ENCODE measurements at regions not wholly inside any gene's neighbourhood (a gene's known extent, or its start where the extent isn't known, plus 50 kb on each side); places are given as distances from the start of the nearest gene placed in this dataset.

DNA sequence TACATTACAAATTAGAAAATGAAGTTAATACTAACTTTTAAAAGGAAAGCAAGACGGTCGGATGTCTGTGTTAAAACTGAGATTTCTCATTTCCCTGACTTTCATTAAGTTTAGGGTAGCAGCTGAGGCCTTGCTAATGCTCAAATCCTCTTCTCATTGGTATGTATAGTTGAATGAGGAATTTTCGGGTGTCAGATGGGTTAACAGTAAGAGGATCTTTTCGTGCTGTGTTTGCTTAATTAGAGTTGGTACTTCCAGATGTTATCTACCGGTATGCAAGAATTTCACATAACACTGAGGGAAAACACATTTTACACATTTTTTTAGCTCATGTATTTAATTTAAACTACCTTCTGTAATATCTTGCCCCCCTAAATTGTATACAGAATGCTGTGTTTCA lies 168.2 kb upstream of the CTNND2 start (continued):
- no peak for TF ChIP-seq ZBTB11 (tag by site-specific recombination; conservative IDR thresholded peaks at IDR 0.05; ENCODE audit: low read depth)
- TF ChIP-seq ZNF335 (tag by site-specific recombination; conservative IDR thresholded peaks at IDR 0.05) = no peak
- TF ChIP-seq ZNF391 (tag by site-specific recombination; IDR thresholded peaks at IDR 0.05; ENCODE audit: borderline replicate concordance, low read depth) = no peak
- no peak for TF ChIP-seq ZNF366 (tag by site-specific recombination; conservative IDR thresholded peaks at IDR 0.05)

DNA sequence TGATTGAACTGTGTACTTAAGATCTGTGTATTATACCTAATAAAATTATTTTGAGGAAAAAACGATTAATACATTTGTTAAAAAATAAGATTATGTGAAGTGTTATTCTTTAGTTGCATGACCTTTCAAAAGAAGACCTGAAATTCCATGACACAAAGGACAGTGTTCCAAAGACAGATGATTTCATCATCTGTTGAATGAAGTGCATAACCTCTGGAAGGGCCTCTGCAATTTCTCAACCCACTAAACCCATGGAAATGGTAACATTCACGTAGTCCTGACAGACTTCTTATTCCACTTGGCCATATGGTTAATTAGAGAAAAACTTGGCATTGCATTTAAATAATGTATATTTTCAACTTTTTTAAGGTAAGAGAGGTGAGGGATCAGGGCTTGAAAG lies 167.2 kb upstream of the CTNND2 start:
- Histone ChIP-seq H3K27ac (ENCODE audit: extremely low read depth, low read depth, low read length) (no peak overlapping the region), H3K36me3 (ENCODE audit: control insufficient read depth in 2 of 2, insufficient read depth in 1 of 2, low read length in 2 of 2) (no peaks in the 10 kb centered on the region), H3K9me3 (ENCODE audit: control insufficient read depth, insufficient read depth, low read depth, low read length) (no peaks in the 10 kb centered on the region), H3K4me1 (ENCODE audit: control insufficient read depth, insufficient read depth, low read length) (no peaks in the 10 kb centered on the region), H3K4me3 (ENCODE audit: low read depth, low read length) (no peak overlapping the region)
- TF ChIP-seq ZNF169 (tag by site-specific recombination; IDR thresholded peaks at IDR 0.05) (no peak), ZNF221 (tag by site-specific recombination; IDR thresholded peaks at IDR 0.05; ENCODE audit: borderline replicate concordance) (no peak), ZNF146 (tag by site-specific recombination; IDR thresholded peaks at IDR 0.05) (no peak)
- CTCF ChIA-PET = no interaction called here
- POLR2A ChIA-PET = no interaction called here

DNA sequence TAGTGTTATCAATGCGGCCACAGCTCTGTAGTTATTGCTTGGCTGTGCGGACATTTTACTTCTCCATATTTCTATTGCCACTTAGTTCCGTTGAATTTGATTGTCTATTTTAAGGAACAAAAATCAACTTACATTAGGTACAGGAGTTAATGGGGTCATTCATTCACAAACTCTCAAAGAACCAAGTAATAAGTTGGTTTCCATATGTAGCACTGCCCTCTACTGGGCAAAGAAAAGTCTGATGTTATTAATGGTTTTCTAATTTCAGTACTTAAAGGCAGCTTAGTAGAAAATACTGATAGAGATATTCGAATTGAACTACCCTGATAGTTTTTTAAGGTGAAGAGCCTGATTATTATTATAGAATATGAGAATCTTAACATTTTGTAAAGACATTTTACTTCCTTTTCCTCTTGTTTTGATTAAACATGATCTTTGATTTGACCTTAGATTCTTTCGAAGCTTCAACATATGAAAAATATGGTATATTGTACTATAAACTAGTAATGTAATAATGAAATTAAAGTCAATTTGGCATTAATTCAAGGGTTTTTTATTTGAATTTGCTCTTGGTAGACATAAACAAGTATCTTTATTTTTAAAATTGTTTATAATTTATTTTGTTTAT lies 119.5 kb upstream of the CTNND2 start:
- ChIA-PET POLR2A (no interaction called here), CTCF (interaction anchor here (0.6 to 1.9 kb wide), 17 partner anchors 9 to 1238 kb away, joined by 3 to 11 read pairs (median 3); no protein-coding TSS in a partner anchor)
- no peak overlapping the region for H3K4me3 ChIP-seq (ENCODE audit: low read depth, low read length)
- H3K9me3 ChIP-seq (ENCODE audit: control insufficient read depth, insufficient read depth, low read depth, low read length) = no peaks in the 10 kb centered on the region
- no peaks in the 10 kb centered on the region for H3K36me3 ChIP-seq (ENCODE audit: control insufficient read depth in 2 of 2, insufficient read depth in 1 of 2, low read length in 2 of 2)
- TF ChIP-seq ZNF654 (tag by site-specific recombination; IDR thresholded peaks at IDR 0.05; ENCODE audit: low read depth) (peak; percentile 75), ZNF623 (tag by site-specific recombination; IDR thresholded peaks at IDR 0.05) (no peak), ZNF692 (tag by site-specific recombination; IDR thresholded peaks at IDR 0.05) (no peak), OVOL3 (tag by site-specific recombination; IDR thresholded peaks at IDR 0.05) (no peak), ZNF366 (tag by site-specific recombination; conservative IDR thresholded peaks at IDR 0.05) (no peak)
- H3K27ac ChIP-seq (ENCODE audit: extremely low read depth, low read depth, low read length) = no peak overlapping the region
- H3K4me1 ChIP-seq (ENCODE audit: control insufficient read depth, insufficient read depth, low read length) = no peaks in the 10 kb centered on the region

DNA sequence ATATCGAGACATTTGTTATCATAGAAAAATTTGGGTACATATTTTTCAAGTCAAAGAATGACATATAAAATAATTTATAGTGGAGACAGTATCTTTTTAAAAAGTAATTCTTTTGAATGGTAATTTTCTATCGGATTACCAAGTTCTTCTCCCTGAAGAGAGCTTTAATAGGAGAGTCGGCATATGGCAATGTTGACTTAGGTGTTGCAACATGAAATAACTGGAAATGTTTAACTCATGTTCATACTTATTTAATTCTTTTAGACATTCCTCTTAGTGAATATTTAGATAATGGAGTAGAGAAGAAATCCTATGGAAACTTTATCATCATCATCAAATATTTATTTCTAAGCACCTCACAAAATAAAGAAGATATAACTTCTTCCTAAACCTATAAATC lies 118.2 kb upstream of the CTNND2 start:
- Histone ChIP-seq H3K4me3 (ENCODE audit: low read depth, low read length) (no peak overlapping the region), H3K9me3 (ENCODE audit: control insufficient read depth, insufficient read depth, low read depth, low read length) (no peaks in the 10 kb centered on the region), H3K4me1 (ENCODE audit: control insufficient read depth, insufficient read depth, low read length) (no peaks in the 10 kb centered on the region), H3K36me3 (ENCODE audit: control insufficient read depth in 2 of 2, insufficient read depth in 1 of 2, low read length in 2 of 2) (no peaks in the 10 kb centered on the region), H3K27ac (ENCODE audit: extremely low read depth, low read depth, low read length) (no peak overlapping the region)
- ChIA-PET CTCF (interaction anchor here (1.5 to 1.8 kb wide), 2 partner anchors 9 to 29 kb away, joined by 3 to 11 read pairs; no protein-coding TSS in a partner anchor), POLR2A (no interaction called here)
- no peak for TF ChIP-seq ZNF394 (tag by site-specific recombination; IDR thresholded peaks at IDR 0.05; ENCODE audit: borderline replicate concordance)
- TF ChIP-seq, protein P1, sequence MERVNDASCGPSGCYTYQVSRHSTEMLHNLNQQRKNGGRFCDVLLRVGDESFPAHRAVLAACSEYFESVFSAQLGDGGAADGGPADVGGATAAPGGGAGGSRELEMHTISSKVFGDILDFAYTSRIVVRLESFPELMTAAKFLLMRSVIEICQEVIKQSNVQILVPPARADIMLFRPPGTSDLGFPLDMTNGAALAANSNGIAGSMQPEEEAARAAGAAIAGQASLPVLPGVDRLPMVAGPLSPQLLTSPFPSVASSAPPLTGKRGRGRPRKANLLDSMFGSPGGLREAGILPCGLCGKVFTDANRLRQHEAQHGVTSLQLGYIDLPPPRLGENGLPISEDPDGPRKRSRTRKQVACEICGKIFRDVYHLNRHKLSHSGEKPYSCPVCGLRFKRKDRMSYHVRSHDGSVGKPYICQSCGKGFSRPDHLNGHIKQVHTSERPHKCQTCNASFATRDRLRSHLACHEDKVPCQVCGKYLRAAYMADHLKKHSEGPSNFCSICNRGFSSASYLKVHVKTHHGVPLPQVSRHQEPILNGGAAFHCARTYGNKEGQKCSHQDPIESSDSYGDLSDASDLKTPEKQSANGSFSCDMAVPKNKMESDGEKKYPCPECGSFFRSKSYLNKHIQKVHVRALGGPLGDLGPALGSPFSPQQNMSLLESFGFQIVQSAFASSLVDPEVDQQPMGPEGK (tag by site-specific recombination; IDR thresholded peaks at IDR 0.05) = no peak
- no peak for TF ChIP-seq ZNF677 (tag by site-specific recombination; IDR thresholded peaks at IDR 0.05)
- TF ChIP-seq, protein P2, sequence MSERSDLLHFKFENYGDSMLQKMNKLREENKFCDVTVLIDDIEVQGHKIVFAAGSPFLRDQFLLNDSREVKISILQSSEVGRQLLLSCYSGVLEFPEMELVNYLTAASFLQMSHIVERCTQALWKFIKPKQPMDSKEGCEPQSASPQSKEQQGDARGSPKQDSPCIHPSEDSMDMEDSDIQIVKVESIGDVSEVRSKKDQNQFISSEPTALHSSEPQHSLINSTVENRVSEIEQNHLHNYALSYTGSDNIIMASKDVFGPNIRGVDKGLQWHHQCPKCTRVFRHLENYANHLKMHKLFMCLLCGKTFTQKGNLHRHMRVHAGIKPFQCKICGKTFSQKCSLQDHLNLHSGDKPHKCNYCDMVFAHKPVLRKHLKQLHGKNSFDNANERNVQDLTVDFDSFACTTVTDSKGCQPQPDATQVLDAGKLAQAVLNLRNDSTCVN (tag by site-specific recombination; optimal IDR thresholded peaks at IDR 0.05) = no peak
- TF ChIP-seq ZSCAN16 (tag by site-specific recombination; IDR thresholded peaks at IDR 0.05) = no peak
- no peak for TF ChIP-seq GLI4 (tag by site-specific recombination; IDR thresholded peaks at IDR 0.05)
- TF ChIP-seq ZNF596 (tag by site-specific recombination; IDR thresholded peaks at IDR 0.05) = no peak
- TF ChIP-seq ZNF701 (tag by site-specific recombination; IDR thresholded peaks at IDR 0.05) = no peak
- no peak for TF ChIP-seq ZNF555 (tag by site-specific recombination; conservative IDR thresholded peaks at IDR 0.05)
- TF ChIP-seq ZBTB21 (tag by site-specific recombination; IDR thresholded peaks at IDR 0.05) = no peak
- no peak for TF ChIP-seq SP2 (tag by site-specific recombination; IDR thresholded peaks at IDR 0.05)
- TF ChIP-seq ZNF248 (tag by site-specific recombination; IDR thresholded peaks at IDR 0.05) = no peak
